Endothelial cell of umbilical vein (primary cell): ENCODE measurements at regions not wholly inside any gene's neighbourhood (a gene's known extent, or its start where the extent isn't known, plus 50 kb on each side); places are given as distances from the start of the nearest gene placed in this dataset.

ENCODE experiments used
- BruUV-seq: library from RNA; stranded (reverse); fragments of 400-500 nt; replicated peaks from 2 replicates; lab custom pipeline; 2021; lab: Mats Ljungman, UMichigan
- CTCF ChIA-PET: fragments of 300-600, 350-600 bp; sonication (Branson Sonifier 250); formaldehyde crosslinking; loops from one replicate; lab custom pipeline; 2021; ENCODE audit warnings: antibody characterized with exemption, inconsistent platforms; lab: Charles Lee
- POLR2A ChIA-PET: fragments of 300-600, 350-600 bp; sonication (Branson Sonifier 250); formaldehyde crosslinking; loops from one replicate; lab custom pipeline; 2021; ENCODE audit warnings: antibody characterized with exemption, inconsistent platforms; lab: Charles Lee
- DNase-seq: peaks from one replicate; pipeline ENCODE4 v3.0.0-alpha.2; 2011; ENCODE audit warnings: low read depth, low spot score
- FAIRE-seq: peaks from 2 replicates; lab custom pipeline; 2011; peaks lifted over from hg19 to GRCh38; lab: Jason Lieb, UNC
- H2AFZ ChIP-seq: 2 replicates; pipeline ENCODE4 v1.6.0; 2012; ENCODE audit warnings: low read depth, low read length, control low read depth, inconsistent platforms
- H3K27ac ChIP-seq: 2 replicates; pipeline ENCODE4 v1.5.1; 2011; ENCODE audit warnings: low read depth, mild to moderate bottlenecking, control low read depth, low read length, moderate library complexity; ENCODE audit not compliant: insufficient read depth
- H3K27me3 ChIP-seq, 2 experiments: 2 replicates each; pipeline versions ENCODE4 v1.6.0 to v1.6.1; 2011; ENCODE audit warnings: low read length in 2 of 2, mixed read lengths in 1 of 2; ENCODE audit not compliant: control insufficient read depth in 2 of 2, insufficient read depth in 2 of 2
- H3K36me3 ChIP-seq, 2 experiments: 2 replicates in 1 of 2; 3 replicates in 1 of 2; pipeline ENCODE4 v1.5.1; 2011; ENCODE audit warnings: low read length in 2 of 2, mild to moderate bottlenecking in 1 of 2, moderate library complexity in 1 of 2; ENCODE audit not compliant: control insufficient read depth in 2 of 2, insufficient read depth in 2 of 2; ENCODE audit errors: extremely low read depth in 1 of 2
- H3K4me1 ChIP-seq: 3 replicates; pipeline ENCODE4 v1.5.1; 2011; ENCODE audit warnings: mild to moderate bottlenecking, low read length; ENCODE audit not compliant: control insufficient read depth, insufficient read depth; ENCODE audit errors: extremely low read depth
- H3K4me2 ChIP-seq: 2 replicates; pipeline ENCODE4 v1.6.1; 2011; ENCODE audit warnings: low read length, control low read depth, mixed read lengths; ENCODE audit not compliant: insufficient read depth
- H3K4me3 ChIP-seq, 3 experiments: fragments of 200-600 bp in 1 of 3; sonication (generic), shearing (Covaris generic) in 1 of 3; replicated peaks in 1 of 3; 2 replicates each; pipeline ENCODE4 v1.5.1; 2011 to 2016; ENCODE audit warnings: control low read depth in 3 of 3, low read length in 3 of 3, mild to moderate bottlenecking in 2 of 3, inconsistent platforms in 1 of 3, low read depth in 1 of 3, moderate library complexity in 1 of 3; ENCODE audit not compliant: insufficient read depth in 1 of 3
- H3K79me2 ChIP-seq: 2 replicates; pipeline ENCODE4 v1.6.0; 2012; ENCODE audit warnings: low read length, inconsistent platforms; ENCODE audit not compliant: control insufficient read depth, insufficient read depth
- H3K9ac ChIP-seq: replicated peaks from 2 replicates; pipeline ENCODE3; 2011; ENCODE audit warnings: low read length, control low read depth; ENCODE audit not compliant: insufficient read depth; ENCODE audit errors: extremely low read depth
- H3K9me1 ChIP-seq: replicated peaks from 3 replicates; pipeline ENCODE4 v1.6.0; 2011; ENCODE audit warnings: mild to moderate bottlenecking, low read length; ENCODE audit not compliant: control insufficient read depth, insufficient read depth; ENCODE audit errors: extremely low read depth
- H3K9me3 ChIP-seq: replicated peaks from 2 replicates; pipeline ENCODE4 v1.5.1; 2012; ENCODE audit warnings: low read length, inconsistent platforms; ENCODE audit not compliant: control insufficient read depth, insufficient read depth
- H4K20me1 ChIP-seq: replicated peaks from 2 replicates; pipeline ENCODE3; 2011; ENCODE audit warnings: mild to moderate bottlenecking, low read length; ENCODE audit not compliant: control insufficient read depth, insufficient read depth; ENCODE audit errors: extremely low read depth
- EZH2 ChIP-seq: IDR thresholded peaks from 2 replicates; pipeline ENCODE4 v1.6.1; 2012; ENCODE audit warnings: borderline replicate concordance, low read depth, mild to moderate bottlenecking, moderate library complexity, low read length, inconsistent platforms; ENCODE audit not compliant: severe bottlenecking
- FOS ChIP-seq: IDR thresholded peaks from 2 replicates; pipeline ENCODE4 v1.6.1; 2011; ENCODE audit warnings: mild to moderate bottlenecking, low read length, moderate library complexity, borderline replicate concordance; ENCODE audit not compliant: insufficient read depth
- GATA2 ChIP-seq: IDR thresholded peaks from 2 replicates; pipeline ENCODE4 v1.7.0; 2011; ENCODE audit warnings: low read depth, mild to moderate bottlenecking, moderate library complexity, mixed read lengths, low read length; ENCODE audit not compliant: insufficient read length, insufficient read depth
- JUN ChIP-seq: IDR thresholded peaks from 2 replicates; pipeline ENCODE4 v1.6.1; 2011; ENCODE audit warnings: borderline replicate concordance, low read depth; ENCODE audit not compliant: insufficient read length, insufficient read depth
- MAX ChIP-seq: IDR thresholded peaks from 2 replicates; pipeline ENCODE4 v1.6.1; 2011; ENCODE audit not compliant: insufficient read depth, insufficient read length
- MYC ChIP-seq: IDR thresholded peaks from one replicate; pipeline ENCODE4 v1.6.1; 2011; ENCODE audit warnings: mild to moderate bottlenecking, low read depth, low read length
- POLR2A ChIP-seq: IDR thresholded peaks from 2 replicates; pipeline ENCODE4 v1.6.1; 2012; ENCODE audit warnings: low read depth, mild to moderate bottlenecking, control low read depth, low read length
- POLR2AphosphoS5 ChIP-seq: IDR thresholded peaks from 2 replicates; pipeline ENCODE4 v1.6.1; 2012; ENCODE audit warnings: low read depth, mild to moderate bottlenecking, control low read depth, low read length, moderate library complexity; ENCODE audit not compliant: insufficient read depth
- dilution Hi-C: fragments of 300-500 bp; cut with MboI; formaldehyde crosslinking; loops from one replicate; pipeline ENCODE4 v1.15.0; 2019; ENCODE audit warnings: low sequenced_read_pairs; ENCODE audit not compliant: extremely low pct_ligation_motif_present
- intact Hi-C: fragments of 100-400 bp; cut with micrococcal nuclease; formaldehyde crosslinking; loops from one replicate; pipeline ENCODE4 v1.10.0; 2022
- TF ChIP-seq, protein P1 (sequence below), 2 donors: IDR thresholded peaks; 1 replicate in 1 of 2; 2 replicates in 1 of 2; pipeline ENCODE4 v1.5.1; 2011; ENCODE audit warnings: low read length in 2 of 2, mild to moderate bottlenecking in 2 of 2, moderate library complexity in 2 of 2, control low read depth in 1 of 2, inconsistent platforms in 1 of 2, low read depth in 1 of 2; ENCODE audit not compliant: insufficient read depth in 1 of 2; ENCODE audit errors: extremely low read depth in 1 of 2

GRCh38 chr13:57982782-57983181 is 351.2 kb downstream of the PCDH17 start:
- Histone ChIP-seq H3K36me3 (no peaks in the 10 kb centered on the region), H4K20me1 (no peaks in the 10 kb centered on the region), H3K27me3 (no peaks in the 10 kb centered on the region), H3K4me1 (no peaks in the 10 kb centered on the region), H2AFZ (no peak overlapping the region), H3K4me2 (no peak overlapping the region), H3K9me3 (no peaks in the 10 kb centered on the region), H3K79me2 (no peaks in the 10 kb centered on the region), H3K27ac (no peak overlapping the region), H3K9me1 (no peaks in the 10 kb centered on the region), H3K4me3 (no peak overlapping the region), H3K9ac (no peak overlapping the region)
- ChIA-PET POLR2A (no interaction called here), CTCF (no interaction called here)
- FAIRE-seq (no peak), DNase-seq (no peak)
- intact Hi-C loops, result no loop called here
- no TSS peak for BruUV-seq
- no peak for TF ChIP-seq POLR2A
- no peak for TF ChIP-seq JUN
- TF ChIP-seq MAX, result no peak
- TF ChIP-seq MYC, result no peak
- TF ChIP-seq FOS, result no peak
- dilution Hi-C loops, result no loop called here

DNA sequence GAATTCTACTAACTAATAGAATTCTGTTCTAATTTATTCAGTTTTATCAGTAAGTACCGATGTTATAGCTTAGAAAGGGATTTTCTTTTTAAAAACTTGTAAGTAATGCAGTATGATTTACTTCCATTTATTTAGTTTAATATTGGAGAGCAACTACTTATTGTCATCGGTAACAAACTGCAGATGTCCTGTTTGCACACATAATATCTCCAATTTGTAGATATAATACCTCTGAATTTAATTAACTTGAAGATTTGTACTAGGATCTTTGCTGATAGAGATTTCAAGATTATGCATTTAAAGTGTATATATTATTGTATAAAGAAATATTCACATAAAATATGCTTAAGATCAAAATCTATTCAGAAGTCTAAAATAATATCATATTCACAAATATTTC is 356.7 kb downstream of the PCDH17 start:
- no TSS peak for BruUV-seq
- dilution Hi-C loops (no loop called here), intact Hi-C loops (no loop called here)
- ChIA-PET POLR2A (no interaction called here), CTCF (no interaction called here)
- no peaks in the 10 kb centered on the region for H3K9me1 ChIP-seq
- no peak for FAIRE-seq
- H3K27ac ChIP-seq, result no peak overlapping the region
- H3K27me3 ChIP-seq, result no peaks in the 10 kb centered on the region
- H2AFZ ChIP-seq, result no peak overlapping the region
- H3K9me3 ChIP-seq, result no peaks in the 10 kb centered on the region
- no peaks in the 10 kb centered on the region for H4K20me1 ChIP-seq
- no peak for DNase-seq
- no peak overlapping the region for H3K4me2 ChIP-seq
- H3K4me3 ChIP-seq, result no peak overlapping the region
- H3K36me3 ChIP-seq, result no peaks in the 10 kb centered on the region
- no peak overlapping the region for H3K9ac ChIP-seq
- no peaks in the 10 kb centered on the region for H3K79me2 ChIP-seq
- no peaks in the 10 kb centered on the region for H3K4me1 ChIP-seq
- no peak for TF ChIP-seq POLR2A
- TF ChIP-seq POLR2AphosphoS5, result no peak
- TF ChIP-seq JUN, result no peak
- no peak for TF ChIP-seq MYC
- TF ChIP-seq EZH2, result no peak
- TF ChIP-seq, protein P1, sequence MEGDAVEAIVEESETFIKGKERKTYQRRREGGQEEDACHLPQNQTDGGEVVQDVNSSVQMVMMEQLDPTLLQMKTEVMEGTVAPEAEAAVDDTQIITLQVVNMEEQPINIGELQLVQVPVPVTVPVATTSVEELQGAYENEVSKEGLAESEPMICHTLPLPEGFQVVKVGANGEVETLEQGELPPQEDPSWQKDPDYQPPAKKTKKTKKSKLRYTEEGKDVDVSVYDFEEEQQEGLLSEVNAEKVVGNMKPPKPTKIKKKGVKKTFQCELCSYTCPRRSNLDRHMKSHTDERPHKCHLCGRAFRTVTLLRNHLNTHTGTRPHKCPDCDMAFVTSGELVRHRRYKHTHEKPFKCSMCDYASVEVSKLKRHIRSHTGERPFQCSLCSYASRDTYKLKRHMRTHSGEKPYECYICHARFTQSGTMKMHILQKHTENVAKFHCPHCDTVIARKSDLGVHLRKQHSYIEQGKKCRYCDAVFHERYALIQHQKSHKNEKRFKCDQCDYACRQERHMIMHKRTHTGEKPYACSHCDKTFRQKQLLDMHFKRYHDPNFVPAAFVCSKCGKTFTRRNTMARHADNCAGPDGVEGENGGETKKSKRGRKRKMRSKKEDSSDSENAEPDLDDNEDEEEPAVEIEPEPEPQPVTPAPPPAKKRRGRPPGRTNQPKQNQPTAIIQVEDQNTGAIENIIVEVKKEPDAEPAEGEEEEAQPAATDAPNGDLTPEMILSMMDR (IDR thresholded peaks at IDR 0.05; ENCODE audit: extremely low read depth in 1 of 2, insufficient read depth in 1 of 2, low read depth in 1 of 2, low read length in 2 of 2), result no peak
- TF ChIP-seq MAX, result no peak
- TF ChIP-seq FOS, result no peak
- no peak for TF ChIP-seq GATA2
